ENCODE measurements at regions not wholly inside any gene's neighbourhood (a gene's known extent, or its start where the extent isn't known, plus 50 kb on each side); places are given as distances from the start of the nearest gene placed in this dataset.

GRCh38 chr4:111512081-111512783, 633.0 kb upstream of the FAM241A start:
- no peak for DNase-seq

DNA sequence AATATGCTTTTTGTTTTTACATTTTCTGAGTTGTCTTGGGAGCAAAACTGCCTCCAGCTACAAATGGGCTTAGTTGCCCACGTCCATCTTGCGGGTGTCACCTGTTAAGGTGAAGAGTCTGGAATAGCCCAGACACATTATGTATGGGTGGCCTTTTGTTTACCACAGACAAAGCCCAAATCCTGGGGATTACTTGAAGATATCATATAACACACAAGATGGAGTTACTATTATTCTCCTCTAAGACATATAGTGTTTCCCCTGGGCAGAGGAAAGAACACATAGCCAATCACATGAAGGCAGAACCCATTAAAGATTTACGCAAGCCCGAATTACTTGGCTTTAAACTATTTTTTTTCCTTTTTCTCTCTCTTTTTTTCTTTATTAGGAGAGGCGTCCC, 625.6 kb upstream of the FAM241A start:
- no peak for DNase-seq

DNA sequence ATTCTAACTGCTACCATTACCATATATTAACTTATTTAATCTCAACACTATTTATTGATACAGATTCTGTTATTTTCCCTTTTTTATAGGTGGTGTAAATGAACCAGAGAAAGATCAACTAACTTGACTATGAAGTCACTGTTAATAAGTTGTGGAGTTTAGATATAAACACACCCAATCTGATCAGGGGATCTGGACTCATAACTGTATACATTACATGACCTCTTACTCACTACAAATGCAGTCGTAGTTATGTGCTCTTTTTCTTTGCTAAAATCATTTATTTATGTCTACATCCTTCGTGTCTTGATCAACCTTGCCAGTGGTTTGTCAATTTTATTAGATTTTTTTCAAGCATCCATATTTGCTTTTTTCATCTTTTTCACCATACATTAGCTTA, 614.8 kb upstream of the FAM241A start:
- DNase-seq, result no peak

DNA sequence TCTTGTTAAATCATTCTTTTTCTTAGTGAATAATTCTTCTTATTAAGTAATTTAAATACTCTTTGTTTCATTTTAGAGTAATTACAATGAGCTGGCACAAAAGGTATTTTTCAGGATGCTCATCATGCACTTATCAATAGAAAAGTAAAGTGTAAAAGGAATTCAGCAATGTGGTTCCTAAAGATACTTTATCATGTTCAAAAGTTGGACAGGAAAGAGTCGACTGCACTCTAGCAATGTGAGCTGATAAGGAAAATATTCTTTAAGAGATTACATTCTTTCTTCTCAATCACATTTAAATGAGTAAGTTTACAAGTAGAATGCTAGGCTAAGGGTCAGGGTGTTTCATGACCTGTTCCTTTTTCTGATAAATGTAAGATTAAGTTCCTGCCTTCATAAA, 609.5 kb upstream of the FAM241A start:
- no peak for DNase-seq

DNA sequence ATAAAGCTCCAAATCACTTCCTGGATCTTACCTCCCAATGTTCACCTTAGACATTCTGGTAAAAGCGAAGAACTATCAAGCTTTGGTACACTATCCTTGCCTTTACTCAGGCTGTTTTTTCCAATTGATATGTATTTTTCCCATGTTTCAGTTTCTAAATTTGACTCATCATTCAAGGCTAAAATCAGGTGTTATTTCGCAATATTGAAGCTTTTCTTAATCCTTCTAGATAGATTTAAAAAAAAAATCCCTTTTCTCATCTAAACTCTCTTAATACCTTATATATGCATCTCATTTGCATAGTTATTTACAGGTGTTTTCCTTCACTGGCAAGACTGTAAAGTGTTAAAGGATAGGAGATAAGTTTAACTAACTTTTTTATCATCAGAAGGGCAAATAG, 608.1 kb upstream of the FAM241A start:
- no peak for DNase-seq

GRCh38 chr4:111537871-111538270, 607.4 kb upstream of the FAM241A start:
- DNase-seq, result peak in 2 of 3 experiments; percentile 42 to 64

- DNase-seq, result no peak
Measured at GRCh38 chr4:111540671-111541070, 604.6 kb upstream of the FAM241A start.

GRCh38 chr4:111542056-111542455, 603.2 kb upstream of the FAM241A start:
- no peak for DNase-seq

DNA sequence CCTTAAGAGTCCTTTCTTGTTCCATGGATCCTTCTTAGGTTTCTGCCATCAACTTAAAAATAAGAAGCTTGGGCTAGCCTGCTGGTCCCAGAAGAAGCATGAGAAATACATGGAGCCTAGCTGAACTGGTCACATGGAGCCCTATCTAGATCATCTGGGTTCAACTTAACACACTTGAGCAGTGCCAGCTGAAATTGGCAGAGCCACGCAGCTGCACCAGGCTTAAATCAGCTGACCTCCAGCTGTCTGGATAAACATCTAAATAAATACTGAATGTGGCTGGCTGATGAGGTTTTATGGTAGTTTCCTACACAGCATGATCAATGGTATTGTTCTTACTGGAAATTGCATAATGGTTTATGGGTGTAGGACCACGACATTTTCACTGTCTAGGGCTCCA, 598.4 kb upstream of the FAM241A start:
- DNase-seq, result peak in 2 of 3 experiments; percentile 21 to 60

- DNase-seq, result no peak
Measured at GRCh38 chr4:111556141-111556781, 589.0 kb upstream of the FAM241A start.

- no peak for DNase-seq
Measured at GRCh38 chr4:111556851-111557250, 588.4 kb upstream of the FAM241A start.

- DNase-seq, result no peak
Measured at GRCh38 chr4:111562826-111563225, 582.4 kb upstream of the FAM241A start.

DNA sequence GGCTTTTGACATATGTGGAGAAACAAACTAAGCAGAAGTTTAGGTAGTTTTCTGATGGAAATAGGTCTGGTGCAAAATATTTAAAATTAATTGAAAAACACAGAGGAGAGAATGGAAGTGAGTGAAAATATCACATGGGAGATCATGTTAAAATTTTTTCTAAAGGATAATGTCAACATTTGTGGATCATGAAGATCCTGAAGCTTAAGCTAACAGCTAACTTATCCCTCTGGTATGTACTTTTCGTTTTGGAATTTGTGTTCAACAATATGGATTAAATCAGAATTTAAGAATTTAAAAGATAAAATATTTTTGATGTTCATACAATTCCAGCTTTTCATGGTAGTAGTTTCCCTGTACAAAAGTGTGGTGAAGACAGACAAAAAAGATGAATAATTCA, 572.8 kb upstream of the FAM241A start:
- DNase-seq, result no peak

DNA sequence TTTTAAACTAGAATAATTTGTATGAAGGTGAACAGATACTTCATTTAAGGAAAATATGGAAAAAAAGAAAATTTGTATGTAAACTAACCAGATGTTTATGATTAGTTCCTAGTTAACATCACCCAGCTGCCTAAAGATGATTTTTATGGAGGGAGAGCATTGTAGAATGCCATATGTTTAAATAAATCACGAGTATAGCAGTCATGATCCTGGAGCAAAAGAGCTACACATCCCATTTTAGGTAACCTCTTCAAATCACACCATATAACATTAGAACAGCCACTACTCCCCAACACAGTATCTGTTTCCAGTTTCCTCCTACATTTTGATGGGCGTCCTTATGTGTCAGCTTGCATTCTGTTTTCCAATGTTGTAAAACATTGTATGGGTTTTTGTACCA, 571.9 kb upstream of the FAM241A start:
- DNase-seq, result no peak

- no peak for DNase-seq
Measured at GRCh38 chr4:111579767-111580166, 565.5 kb upstream of the FAM241A start.

- DNase-seq, result no peak
Measured at GRCh38 chr4:111595456-111595855, 549.8 kb upstream of the FAM241A start.

DNA sequence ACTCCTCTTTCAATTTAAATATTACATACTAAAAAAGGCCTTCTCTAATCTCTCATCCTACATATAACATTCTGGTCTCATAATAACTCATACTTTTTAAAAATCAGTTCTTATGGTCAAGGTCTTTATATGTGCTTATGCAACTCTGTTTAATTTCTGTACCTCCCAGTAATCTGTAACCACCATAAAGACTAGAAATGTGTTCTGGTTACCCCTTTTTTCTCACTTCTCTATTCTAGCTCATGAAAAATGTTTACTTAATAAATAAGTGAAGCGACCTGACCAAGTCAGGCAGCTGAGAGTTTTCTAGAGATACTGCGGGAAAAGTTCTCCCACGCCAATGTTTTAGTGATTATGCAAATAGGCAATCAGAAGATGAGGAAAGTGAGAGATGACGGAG, 548.8 kb upstream of the FAM241A start:
- no peak for DNase-seq

DNA sequence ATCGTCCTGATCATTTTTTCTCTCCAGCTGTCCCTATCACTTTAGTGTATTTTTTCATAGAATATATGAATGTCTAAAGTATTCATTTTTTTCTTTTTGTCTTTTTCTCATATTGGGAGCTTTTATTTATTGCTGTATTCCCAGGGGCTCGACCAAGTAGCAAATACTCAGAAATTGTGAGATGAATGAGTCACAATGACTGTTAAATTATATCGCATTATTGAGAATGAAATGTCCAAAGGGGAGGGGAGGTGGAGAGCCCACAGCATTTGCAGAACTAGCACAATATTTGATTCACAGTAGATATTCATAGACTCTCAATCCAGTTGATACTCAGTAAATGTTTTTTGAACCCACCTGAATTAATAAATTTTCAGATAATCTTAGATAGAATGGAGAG, 543.6 kb upstream of the FAM241A start:
- no peak for DNase-seq

DNA sequence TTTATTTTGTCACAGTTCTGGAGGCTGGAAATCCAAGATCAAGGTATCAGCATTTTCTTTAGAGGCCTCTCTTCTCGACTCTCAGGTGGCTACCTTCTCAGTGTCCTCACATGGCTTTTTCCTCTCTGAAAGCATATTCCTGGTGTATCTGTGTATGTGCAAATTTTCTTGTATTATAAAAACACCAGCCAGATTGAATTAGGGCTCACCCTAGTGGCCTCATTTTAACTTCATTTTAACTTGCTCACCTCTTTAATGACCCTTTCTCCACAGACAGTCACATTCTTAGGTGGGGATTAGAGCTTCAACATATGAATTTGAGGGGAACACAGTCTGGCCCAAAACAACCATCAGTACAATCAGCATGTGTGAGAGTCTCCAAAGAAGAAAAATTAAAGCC, 542.4 kb upstream of the FAM241A start:
- DNase-seq, result peak in 2 of 3 experiments; percentile 7 to 37

GRCh38 chr4:111605111-111605510, 540.1 kb upstream of the FAM241A start:
- DNase-seq, result no peak

DNA sequence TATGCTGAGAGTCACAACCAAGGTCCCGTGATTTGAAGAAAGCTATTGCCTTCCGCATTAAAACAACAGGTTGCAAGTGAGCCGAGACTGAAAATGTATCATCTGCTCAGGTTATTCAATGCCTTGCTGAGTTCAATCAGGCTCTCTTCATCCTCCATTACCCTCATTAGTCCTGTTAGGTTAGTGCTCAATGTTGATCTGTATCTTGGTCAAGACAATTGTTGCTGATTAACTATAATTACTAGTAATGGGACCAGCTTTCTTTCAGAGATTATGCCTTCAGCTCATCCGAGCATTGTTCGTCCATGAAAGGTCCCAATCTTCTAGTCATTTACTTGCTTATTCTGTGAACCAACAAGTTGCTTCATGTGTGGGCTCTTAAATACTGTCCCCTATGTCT, 534.6 kb upstream of the FAM241A start:
- DNase-seq, result peak in 2 of 3 experiments; percentile 17 to 73

GRCh38 chr4:111618908-111619307, 526.3 kb upstream of the FAM241A start:
- no peak for DNase-seq

DNA sequence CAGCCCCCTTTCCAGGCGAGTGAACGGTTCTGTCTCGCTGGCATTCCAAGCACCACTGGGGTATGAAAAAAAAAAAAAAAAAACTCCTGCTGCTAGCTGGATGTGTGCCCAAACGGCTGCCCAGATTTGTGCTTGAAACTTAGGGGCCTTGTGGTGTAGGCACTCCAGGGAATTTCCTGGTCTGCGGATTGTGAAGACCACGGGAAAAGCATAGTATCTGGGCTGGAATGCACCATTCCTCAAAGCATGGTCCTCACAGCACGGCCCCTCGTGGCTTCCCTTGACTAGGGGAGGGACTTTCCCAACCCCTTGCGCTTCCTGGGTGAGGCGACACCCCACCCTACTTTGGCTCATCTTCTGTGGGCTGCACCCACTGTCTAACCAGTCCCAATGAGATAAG, 516.8 kb upstream of the FAM241A start:
- no peak for DNase-seq

- DNase-seq, result peak; percentile 9 to 73 (median 17)
Measured at GRCh38 chr4:111630705-111631104, 514.5 kb upstream of the FAM241A start.

All from NCI-H1417 (cell line).